ENCODE measurements at regions not wholly inside any gene's neighbourhood (a gene's known extent, or its start where the extent isn't known, plus 50 kb on each side); places are given as distances from the start of the nearest gene placed in this dataset.

DNA sequence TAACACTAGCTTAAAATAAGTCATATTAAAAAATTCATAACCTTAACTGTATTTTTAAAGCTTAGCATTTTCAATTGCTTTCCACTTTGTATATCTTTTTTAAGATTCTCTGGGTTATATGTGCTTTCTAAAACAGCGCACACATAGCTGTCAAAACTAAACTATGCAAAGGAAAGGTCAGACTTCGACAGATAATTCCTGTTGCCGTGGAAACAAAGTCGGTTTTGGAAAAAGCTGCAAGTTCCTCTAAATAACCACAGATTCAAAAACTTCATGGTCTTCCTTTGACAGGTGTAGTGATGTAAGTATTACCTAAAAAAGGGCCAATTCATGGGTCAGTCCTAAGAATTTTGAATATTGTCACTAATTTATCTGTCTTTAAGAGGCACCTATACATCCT is 249.6 kb upstream of the TFPI start:
- H4K20me1 ChIP-seq (ENCODE audit: insufficient read depth, low read length) = no peaks in the 10 kb centered on the region

More for the DNA sequence above, 249.6 kb upstream of the TFPI start:
- Histone ChIP-seq H2AK9ac (replicated peaks; ENCODE audit: low read depth, low read length, poor library complexity) (no peak overlapping the region), H2AFZ (replicated peaks; ENCODE audit: low read length, poor library complexity) (no peak overlapping the region), H2BK15ac (ENCODE audit: low read depth, low read length) (no peak overlapping the region), H4K91ac (ENCODE audit: insufficient read depth, low read depth, low read length) (no peak overlapping the region), H3K27ac (ENCODE audit: insufficient read depth, low read length) (no peak overlapping the region), H2BK5ac (ENCODE audit: low read depth, low read length, poor library complexity, severe bottlenecking) (no peak overlapping the region), H3K27me3 (ENCODE audit: control insufficient read depth, insufficient read depth, low read length) (no peaks in the 10 kb centered on the region), H2BK120ac (ENCODE audit: low read depth, low read length) (no peak overlapping the region), H4K8ac (ENCODE audit: low read depth in 2 of 2, low read length in 2 of 2) (no peak overlapping the region), H3K4ac (ENCODE audit: low read depth, low read length) (no peak overlapping the region), H3K79me1 (ENCODE audit: low read depth in 1 of 2, low read length in 2 of 2) (no peaks in the 10 kb centered on the region), H3K14ac (replicated peaks; ENCODE audit: low read depth, low read length) (no peak overlapping the region), H3K4me1 (ENCODE audit: control insufficient read depth, insufficient read depth, low read length) (no peaks in the 10 kb centered on the region), H2BK20ac (ENCODE audit: low read depth, low read length) (no peak overlapping the region), H3K9me3 (ENCODE audit: control insufficient read depth, insufficient read depth, low read length) (no peaks in the 10 kb centered on the region), H3K36me3 (ENCODE audit: control insufficient read depth, insufficient read depth, low read length) (no peaks in the 10 kb centered on the region), H3K9me1 (ENCODE audit: insufficient read depth, low read length) (no peaks in the 10 kb centered on the region), H3K23ac (ENCODE audit: low read depth, low read length) (no peak overlapping the region), H3K9ac (ENCODE audit: low read depth, low read length) (no peak overlapping the region), H3K56ac (ENCODE audit: extremely low read depth, insufficient read depth, low read length) (no peak overlapping the region), H3K4me2 (ENCODE audit: low read depth, low read length) (no peak overlapping the region), H3K18ac (ENCODE audit: low read depth, low read length) (no peak overlapping the region), H3K4me3 (ENCODE audit: insufficient read depth, low read depth, low read length) (no peak overlapping the region), H4K5ac (ENCODE audit: low read depth, low read length) (no peak overlapping the region), H2AK5ac (ENCODE audit: low read depth, low read length) (no peak overlapping the region)
- intact Hi-C loops (cut with micrococcal nuclease) = no loop called here
- in situ Hi-C loops (cut with MboI; ENCODE audit: low sequenced_read_pairs) = no loop called here
- WGBS, 2 experiments (ENCODE audit: extremely low coverage in 2 of 2, insufficient read length in 1 of 2) = no CpG with 5 or more reads among the region's 4 CpGs
- CTCF ChIA-PET = no interaction called here
- TF ChIP-seq RAD21 (IDR thresholded peaks at IDR 0.05; ENCODE audit: low read length) (no peak), CHD1 (IDR thresholded peaks at IDR 0.05; ENCODE audit: low read depth, low read length) (no peak), CEBPB (IDR thresholded peaks at IDR 0.05; ENCODE audit: low read depth, low read length) (no peak), SMC3 (IDR thresholded peaks at IDR 0.05; ENCODE audit: low read depth, low read length) (no peak)
- no TSS peak for BruUV-seq (replicated peaks)
- POLR2A ChIA-PET (ENCODE audit: unreplicated experiment) = no interaction called here
- no peak for ATAC-seq (ENCODE audit: low read depth)
- dilution Hi-C loops (cut with HindIII; ENCODE audit: low sequenced_read_pairs, unreplicated experiment) = no loop called here
- no peak for DNase-seq
